NB4 (cell line): ENCODE measurements at regions not wholly inside any gene's neighbourhood (a gene's known extent, or its start where the extent isn't known, plus 50 kb on each side); places are given as distances from the start of the nearest gene placed in this dataset.

Source experiments
- POLR2A ChIP-seq: IDR thresholded peaks from 2 replicates; pipeline ENCODE4 v1.6.1; 2011; ENCODE audit warnings: mild to moderate bottlenecking; ENCODE audit not compliant: insufficient read length; ENCODE audit errors: extremely low read depth
- TF ChIP-seq, protein P1 (sequence below): IDR thresholded peaks from 2 replicates; pipeline ENCODE4 v1.6.1; 2011; ENCODE audit warnings: low read depth, low read length

- TF ChIP-seq, protein P1, sequence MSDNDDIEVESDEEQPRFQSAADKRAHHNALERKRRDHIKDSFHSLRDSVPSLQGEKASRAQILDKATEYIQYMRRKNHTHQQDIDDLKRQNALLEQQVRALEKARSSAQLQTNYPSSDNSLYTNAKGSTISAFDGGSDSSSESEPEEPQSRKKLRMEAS: no peak
- TF ChIP-seq POLR2A: no peak
These were observed 428.6 kb downstream of the HACE1 start for GRCh38 chr6:104431096-104431495.
